Gastroesophageal sphincter (tissue), 4 donors: ENCODE measurements at regions not wholly inside any gene's neighbourhood (a gene's known extent, or its start where the extent isn't known, plus 50 kb on each side); places are given as distances from the start of the nearest gene placed in this dataset.

Source experiments
- ATAC-seq: fragments of 150-250 bp; one replicate; pipeline ENCODE4 v1.9.1; 2016; ENCODE audit warnings: mild to moderate bottlenecking, moderate library complexity
- H3K27ac ChIP-seq, 4 donors: fragments of 200-600 bp; sonication (generic) in 3 of 4; 1 replicate in 3 of 4; 2 replicates in 1 of 4; pipeline ENCODE4 v1.5.1; 2016 to 2019
- H3K27me3 ChIP-seq: fragments of 200-600 bp; sonication (generic); one replicate; pipeline ENCODE4 v1.5.1; 2019
- H3K36me3 ChIP-seq, 2 donors: fragments of 200-600 bp; sonication (generic); one replicate each; pipeline ENCODE4 v1.5.1; 2019; ENCODE audit warnings: control low read depth in 1 of 2
- H3K4me1 ChIP-seq, 3 donors: fragments of 200-600 bp; sonication (generic); 1 replicate in 2 of 3; 2 replicates in 1 of 3; pipeline ENCODE4 v1.5.1; 2016 to 2019; ENCODE audit warnings: control low read depth in 2 of 3
- H3K4me3 ChIP-seq, 2 donors: fragments of 200-600 bp; sonication (generic); one replicate each; pipeline ENCODE4 v1.5.1; 2019; ENCODE audit warnings: mild to moderate bottlenecking in 1 of 2, moderate library complexity in 1 of 2
- H3K9me3 ChIP-seq, 3 donors: fragments of 200-600 bp; sonication (generic); one replicate each; pipeline ENCODE4 v1.5.1; 2017 to 2019; ENCODE audit warnings: control low read depth in 2 of 3
- CTCF ChIP-seq, 4 experiments: fragments of 200-600 bp in 2 of 4; fragments of 450-650 bp in 2 of 4; sonication (generic) in 1 of 4; IDR thresholded peaks; one replicate each; pipeline ENCODE4 v1.5.1; 2017 to 2019; ENCODE audit warnings: antibody characterized with exemption in 4 of 4, mild to moderate bottlenecking in 2 of 4, moderate library complexity in 2 of 4
- EP300 ChIP-seq: sonication (generic); formaldehyde crosslinking; IDR thresholded peaks from one replicate; pipeline ENCODE4 v1.6.1; 2017; ENCODE audit warnings: antibody characterized with exemption, mild to moderate bottlenecking
- POLR2A ChIP-seq, 2 donors: fragments of 450-650 bp; IDR thresholded peaks; one replicate each; pipeline ENCODE4 v1.6.1; 2017; ENCODE audit warnings: antibody characterized with exemption in 2 of 2, mild to moderate bottlenecking in 2 of 2, moderate library complexity in 1 of 2
- POLR2AphosphoS5 ChIP-seq: sonication (generic); formaldehyde crosslinking; IDR thresholded peaks from one replicate; pipeline ENCODE4 v1.6.1; 2017; ENCODE audit warnings: antibody characterized with exemption
- WGBS, 2 donors: methylation state at CpG; one replicate each; pipeline ENCODE4 v1.1.5; 2018; ENCODE audit warnings: low coverage in 1 of 2; 5-methylcytosine and 5-hydroxymethylcytosine counted together

GRCh38 chr12:24565300-24565699, 383.6 kb downstream of the BCAT1 start:
- ATAC-seq: no peak
- no peaks in the 10 kb centered on the region for H3K9me3 ChIP-seq
- no peak overlapping the region for H3K4me3 ChIP-seq
- WGBS, 2 donors: 96 to 97% methylated on average over 4 to 5 of the region's 5 CpGs
- no peak for TF ChIP-seq CTCF (IDR thresholded peaks at IDR 0.05)
- no peak for TF ChIP-seq EP300
- no peak for TF ChIP-seq POLR2A (IDR thresholded peaks at IDR 0.05)
- no peak for TF ChIP-seq POLR2AphosphoS5
- peaks cover 0 to 28% (median 6%) of the 10 kb centered on the region in 3 donors for H3K4me1 ChIP-seq
- no peaks in the 10 kb centered on the region for H3K36me3 ChIP-seq
- no peak overlapping the region for H3K27ac ChIP-seq
- peaks cover 11% of the 10 kb centered on the region for H3K27me3 ChIP-seq

- Histone ChIP-seq H3K27ac (peak overlapping the region in 3 of 4 donors; percentile 83 to 89 (median 85)), H3K9me3 (no peaks in the 10 kb centered on the region), H3K4me1 (peaks cover 0 to 33% (median 6%) of the 10 kb centered on the region in 3 donors), H3K36me3 (no peaks in the 10 kb centered on the region), H3K4me3 (peak overlapping the region; percentile 84 to 87), H3K27me3 (peaks cover 11% of the 10 kb centered on the region)
- peak; percentile 14 for ATAC-seq
- WGBS, 2 donors: 2% methylated on average over 14 of the region's 54 CpGs; no CpG with 5 or more reads in 1 of the 2 donors
- TF ChIP-seq EP300: no peak
Measured at GRCh38 chr12:24562771-24563431, 386.0 kb downstream of the BCAT1 start.

DNA sequence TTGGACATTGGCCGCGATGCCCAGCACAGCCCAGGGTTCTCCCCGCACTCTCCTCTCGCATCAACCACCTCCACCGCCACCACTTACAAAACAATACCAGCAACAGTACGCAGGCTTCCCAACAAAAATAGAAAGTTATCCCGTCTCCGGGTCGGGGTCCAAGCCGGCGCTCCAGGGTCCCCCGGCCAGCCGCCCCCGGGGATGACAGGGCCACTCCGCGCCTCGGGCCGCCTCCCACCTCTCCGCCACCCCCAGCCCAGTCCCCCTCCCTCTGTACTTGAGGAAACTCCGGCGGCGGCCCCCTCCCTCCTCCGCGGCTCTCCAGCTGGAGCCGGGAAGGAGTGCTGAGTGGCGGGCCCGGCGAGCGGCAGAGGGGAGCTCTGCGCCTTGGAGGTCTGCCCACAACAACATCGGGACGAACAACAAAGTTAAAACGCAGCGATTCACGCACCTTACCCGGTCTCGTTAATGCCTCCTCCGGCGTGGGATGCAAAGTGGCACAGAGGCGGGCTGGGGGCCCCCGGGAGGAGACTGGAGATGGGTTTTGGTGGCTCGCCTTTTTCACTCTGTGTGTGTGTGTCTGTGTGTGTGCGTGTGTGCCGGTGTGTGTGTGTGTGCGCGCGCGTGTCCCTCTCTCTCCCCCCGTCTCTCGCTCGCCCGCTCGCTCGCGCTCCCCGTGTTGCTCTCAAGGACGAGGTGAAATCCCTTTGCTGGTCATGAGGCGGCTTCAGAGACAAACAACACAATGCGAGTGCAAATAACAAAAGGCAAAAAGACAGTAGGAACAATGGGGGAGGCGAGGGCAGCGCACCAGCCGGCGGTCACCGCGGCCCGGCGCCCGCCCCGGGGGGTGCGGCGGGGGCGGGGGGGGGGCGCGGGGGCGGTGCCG, 386.8 kb downstream of the BCAT1 start:
- TF ChIP-seq CTCF (IDR thresholded peaks at IDR 0.05) (peak in 1 of 4 experiments; percentile 11), EP300 (no peak), POLR2AphosphoS5 (peak; percentile 32), POLR2A (IDR thresholded peaks at IDR 0.05) (peak in 1 of 2 donors; percentile 15)

DNA sequence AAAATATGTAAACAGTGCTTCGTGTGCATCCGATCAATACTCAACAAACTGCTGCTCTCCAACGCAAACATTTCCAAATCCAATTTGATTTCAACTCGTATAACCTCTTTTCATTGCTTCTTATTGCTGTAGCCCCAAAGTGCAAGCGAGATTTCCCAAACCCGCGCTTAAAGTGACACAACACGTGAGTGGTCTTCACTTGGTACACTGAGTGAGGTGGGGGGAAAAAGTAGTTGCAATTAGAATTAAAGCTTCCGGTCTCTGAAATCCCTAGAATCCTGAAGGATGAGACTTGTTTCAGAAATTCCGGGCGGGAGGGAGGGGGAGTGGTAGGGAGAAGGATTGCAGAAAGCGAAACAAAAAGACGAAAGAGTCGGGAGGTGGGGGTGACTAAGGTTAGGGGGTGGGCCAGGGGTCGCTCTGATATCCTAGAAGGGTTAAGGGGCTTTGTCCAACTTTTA, 387.5 kb downstream of the BCAT1 start:
- 0 to 10% methylated on average over 8 to 12 of the region's 15 CpGs for WGBS, 2 donors
- Histone ChIP-seq H3K9me3 (no peaks in the 10 kb centered on the region), H3K27ac (peak overlapping the region; percentile 67 to 89 (median 84)), H3K4me3 (peak overlapping the region; percentile 84 to 87), H3K4me1 (peaks cover 0 to 33% (median 6%) of the 10 kb centered on the region in 3 donors), H3K36me3 (no peaks in the 10 kb centered on the region), H3K27me3 (peaks cover 5% of the 10 kb centered on the region)
- TF ChIP-seq POLR2AphosphoS5: peak; percentile 30
- no peak for TF ChIP-seq EP300
- no peak for TF ChIP-seq CTCF (IDR thresholded peaks at IDR 0.05)
- no peak for TF ChIP-seq POLR2A (IDR thresholded peaks at IDR 0.05)
- ATAC-seq: peak; percentile 52

More for the DNA sequence above, 386.8 kb downstream of the BCAT1 start:
- WGBS, 2 donors: 0% methylated on average over 2 to 13 of the region's 76 CpGs
- no peaks in the 10 kb centered on the region for H3K9me3 ChIP-seq
- H3K27me3 ChIP-seq: peaks cover 11% of the 10 kb centered on the region
- peaks cover 0 to 33% (median 6%) of the 10 kb centered on the region in 3 donors for H3K4me1 ChIP-seq
- H3K4me3 ChIP-seq: peak overlapping the region; percentile 84 to 87
- H3K27ac ChIP-seq: peak overlapping the region; percentile 67 to 89 (median 84)
- ATAC-seq: peak; percentile 78
- H3K36me3 ChIP-seq: no peaks in the 10 kb centered on the region

GRCh38 chr12:24560831-24561271, 388.1 kb downstream of the BCAT1 start:
- no peak for ATAC-seq
- peaks cover 0 to 33% (median 6%) of the 10 kb centered on the region in 3 donors for H3K4me1 ChIP-seq
- no peaks in the 10 kb centered on the region for H3K36me3 ChIP-seq
- H3K27ac ChIP-seq: peak overlapping the region in 3 of 4 donors; percentile 83 to 89 (median 85)
- TF ChIP-seq POLR2A (IDR thresholded peaks at IDR 0.05): no peak
- no peak for TF ChIP-seq EP300
- no peak for TF ChIP-seq POLR2AphosphoS5
- no peak for TF ChIP-seq CTCF (IDR thresholded peaks at IDR 0.05)
- no peaks in the 10 kb centered on the region for H3K9me3 ChIP-seq
- 20% methylated on average over 2 of the region's 2 CpGs; no CpG with 5 or more reads in 1 of the 2 donors for WGBS, 2 donors
- H3K27me3 ChIP-seq: no peaks in the 10 kb centered on the region
- peak overlapping the region; percentile 84 to 87 for H3K4me3 ChIP-seq
